ENCODE measurements at regions not wholly inside any gene's neighbourhood (a gene's known extent, or its start where the extent isn't known, plus 50 kb on each side); places are given as distances from the start of the nearest gene placed in this dataset.

DNA sequence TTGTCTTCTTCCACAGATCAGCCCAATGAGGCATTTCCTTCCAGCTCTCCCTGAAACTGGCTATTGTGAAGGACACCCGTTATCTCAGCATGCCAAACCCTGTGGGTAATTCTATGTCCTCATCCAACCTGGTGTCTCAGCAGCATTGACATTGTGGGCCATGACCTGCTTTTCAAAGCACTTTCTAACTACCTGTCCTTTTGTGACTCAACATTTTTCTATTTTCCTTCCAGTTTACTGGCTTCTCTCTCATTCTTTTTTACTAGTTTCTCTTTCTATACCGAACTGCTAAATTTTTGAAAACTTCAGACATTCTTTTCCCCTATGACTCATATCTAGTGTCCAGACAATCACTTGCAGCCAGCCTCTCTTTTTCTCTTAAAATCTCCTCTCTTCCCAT lies 136.4 kb upstream of the HTR2A start:
- H3K27ac ChIP-seq (ENCODE audit: low read depth, low read length): no peak overlapping the region
- no peaks in the 10 kb centered on the region for H3K27me3 ChIP-seq (ENCODE audit: control insufficient read depth in 5 of 5, insufficient read depth in 4 of 5, low read length in 5 of 5)
- H3K9ac ChIP-seq (ENCODE audit: low read length in 5 of 5): no peak overlapping the region
- H3K9me3 ChIP-seq (ENCODE audit: control insufficient read depth in 5 of 5, low read length in 5 of 5): no peaks in the 10 kb centered on the region
- peak overlapping the region in 1 of 5 donors; percentile 26 for H3K4me3 ChIP-seq (ENCODE audit: low read depth in 1 of 5, low read length in 5 of 5)
- H3K4me1 ChIP-seq (ENCODE audit: control insufficient read depth in 5 of 5, insufficient read depth in 5 of 5, low read length in 5 of 5): no peaks in the 10 kb centered on the region
- H3K36me3 ChIP-seq (ENCODE audit: control insufficient read depth in 5 of 5, insufficient read depth in 5 of 5, low read length in 5 of 5): no peaks in the 10 kb centered on the region

DNA sequence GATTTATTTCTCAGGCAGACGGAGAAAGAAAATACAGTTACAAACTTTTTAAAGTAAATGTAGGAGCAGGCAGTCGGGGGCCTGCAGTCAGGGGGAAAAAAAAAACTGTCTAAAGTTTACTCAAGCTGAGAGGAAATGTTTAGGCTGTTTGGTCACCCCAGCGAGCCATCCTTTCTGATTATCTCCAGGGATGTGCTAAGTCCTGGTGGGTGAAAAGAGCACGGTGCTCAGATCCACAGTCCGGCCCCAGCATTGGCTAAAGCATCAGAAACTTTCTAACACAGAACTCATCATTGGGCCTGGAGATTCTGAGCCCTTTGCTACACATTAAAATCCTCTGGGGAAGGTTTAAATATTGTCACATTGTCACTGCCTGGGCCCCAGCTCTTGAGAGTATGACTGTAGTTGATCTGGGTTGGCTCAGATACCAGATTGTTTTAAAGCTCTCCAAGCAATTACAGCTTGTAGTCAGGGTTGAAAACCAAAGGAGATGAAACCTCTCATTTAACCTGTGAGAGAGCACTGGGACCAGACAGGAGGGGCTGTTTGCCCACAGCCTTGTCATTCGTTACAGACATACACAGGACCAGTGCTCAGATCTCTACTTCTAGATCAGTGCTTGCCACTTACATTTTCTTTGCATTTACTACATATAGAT lies 131.1 kb upstream of the HTR2A start:
- Histone ChIP-seq H3K4me1 (ENCODE audit: control insufficient read depth in 5 of 5, insufficient read depth in 5 of 5, low read length in 5 of 5) (no peaks in the 10 kb centered on the region), H3K4me3 (ENCODE audit: low read depth in 1 of 5, low read length in 5 of 5) (no peak overlapping the region), H3K9me3 (ENCODE audit: control insufficient read depth in 5 of 5, low read length in 5 of 5) (no peaks in the 10 kb centered on the region), H3K36me3 (ENCODE audit: control insufficient read depth in 5 of 5, insufficient read depth in 5 of 5, low read length in 5 of 5) (no peaks in the 10 kb centered on the region), H3K27me3 (ENCODE audit: control insufficient read depth in 5 of 5, insufficient read depth in 4 of 5, low read length in 5 of 5) (no peaks in the 10 kb centered on the region), H3K27ac (ENCODE audit: low read depth, low read length) (no peak overlapping the region), H3K9ac (ENCODE audit: low read length in 5 of 5) (no peak overlapping the region)

DNA sequence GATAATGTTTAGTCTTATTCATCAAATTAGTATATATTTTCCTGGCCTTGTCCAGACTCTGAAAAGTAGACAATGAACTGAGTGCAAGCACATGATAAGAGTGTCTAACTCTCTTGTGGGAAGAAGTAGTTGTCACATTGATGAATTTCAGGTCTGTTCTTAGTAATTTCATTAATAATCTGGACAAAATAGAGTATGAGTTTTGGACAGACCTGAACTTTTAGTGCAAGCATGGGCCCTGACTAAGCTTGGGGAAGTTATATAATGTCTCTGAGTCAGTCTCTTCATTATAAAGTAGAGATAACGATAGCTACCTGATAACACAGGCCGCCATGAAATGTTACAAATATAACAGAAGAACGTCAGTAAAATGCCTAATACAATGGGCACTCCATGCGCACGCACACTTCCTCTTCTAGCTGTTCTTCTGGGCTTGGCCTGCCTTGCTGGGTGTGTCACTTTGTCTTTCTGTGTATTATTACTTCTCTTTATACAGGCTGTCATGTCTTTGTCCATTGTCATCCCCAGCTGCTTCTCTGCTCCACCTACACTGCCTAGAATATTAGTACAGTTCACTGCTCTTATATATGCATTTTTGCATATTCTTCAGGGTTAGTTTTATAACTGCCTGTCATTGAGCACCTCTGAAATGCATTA lies 129.1 kb upstream of the HTR2A start:
- H3K9me3 ChIP-seq (ENCODE audit: control insufficient read depth in 5 of 5, low read length in 5 of 5): peaks cover 0 to 2% (median 0%) of the 10 kb centered on the region in 5 donors
- no peak overlapping the region for H3K4me3 ChIP-seq (ENCODE audit: low read depth in 1 of 5, low read length in 5 of 5)
- no peak overlapping the region for H3K9ac ChIP-seq (ENCODE audit: low read length in 5 of 5)
- no peaks in the 10 kb centered on the region for H3K36me3 ChIP-seq (ENCODE audit: control insufficient read depth in 5 of 5, insufficient read depth in 5 of 5, low read length in 5 of 5)
- no peaks in the 10 kb centered on the region for H3K4me1 ChIP-seq (ENCODE audit: control insufficient read depth in 5 of 5, insufficient read depth in 5 of 5, low read length in 5 of 5)
- no peaks in the 10 kb centered on the region for H3K27me3 ChIP-seq (ENCODE audit: control insufficient read depth in 5 of 5, insufficient read depth in 4 of 5, low read length in 5 of 5)
- no peak overlapping the region for H3K27ac ChIP-seq (ENCODE audit: low read depth, low read length)

DNA sequence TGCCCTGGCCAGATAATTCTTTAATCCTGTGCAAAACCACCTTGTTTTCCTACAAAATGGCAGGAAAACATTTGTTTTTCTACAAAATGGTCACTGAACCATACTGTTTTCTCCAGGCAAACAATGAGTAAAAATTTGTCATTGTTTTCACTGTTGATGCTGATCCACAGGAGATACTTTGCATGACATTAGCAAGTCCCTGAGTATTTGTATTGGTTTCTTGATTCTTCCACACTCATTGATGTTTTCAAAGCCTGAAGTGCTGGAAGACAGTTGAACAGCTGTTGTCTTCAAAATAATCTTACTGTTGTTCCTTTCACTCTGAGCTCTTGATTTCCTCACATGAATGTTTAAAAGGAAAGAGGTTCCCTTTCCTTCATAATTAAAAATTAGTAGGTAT lies 123.1 kb upstream of the HTR2A start:
- H3K4me1 ChIP-seq (ENCODE audit: control insufficient read depth in 5 of 5, insufficient read depth in 5 of 5, low read length in 5 of 5): no peaks in the 10 kb centered on the region
- H3K36me3 ChIP-seq (ENCODE audit: control insufficient read depth in 5 of 5, insufficient read depth in 5 of 5, low read length in 5 of 5): no peaks in the 10 kb centered on the region
- H3K27ac ChIP-seq (ENCODE audit: low read depth, low read length): no peak overlapping the region
- H3K4me3 ChIP-seq (ENCODE audit: low read depth in 1 of 5, low read length in 5 of 5): no peak overlapping the region
- H3K27me3 ChIP-seq (ENCODE audit: control insufficient read depth in 5 of 5, insufficient read depth in 4 of 5, low read length in 5 of 5): no peaks in the 10 kb centered on the region
- H3K9me3 ChIP-seq (ENCODE audit: control insufficient read depth in 5 of 5, low read length in 5 of 5): peaks cover 0 to 6% (median 0%) of the 10 kb centered on the region in 5 donors
- H3K9ac ChIP-seq (ENCODE audit: low read length in 5 of 5): no peak overlapping the region

DNA sequence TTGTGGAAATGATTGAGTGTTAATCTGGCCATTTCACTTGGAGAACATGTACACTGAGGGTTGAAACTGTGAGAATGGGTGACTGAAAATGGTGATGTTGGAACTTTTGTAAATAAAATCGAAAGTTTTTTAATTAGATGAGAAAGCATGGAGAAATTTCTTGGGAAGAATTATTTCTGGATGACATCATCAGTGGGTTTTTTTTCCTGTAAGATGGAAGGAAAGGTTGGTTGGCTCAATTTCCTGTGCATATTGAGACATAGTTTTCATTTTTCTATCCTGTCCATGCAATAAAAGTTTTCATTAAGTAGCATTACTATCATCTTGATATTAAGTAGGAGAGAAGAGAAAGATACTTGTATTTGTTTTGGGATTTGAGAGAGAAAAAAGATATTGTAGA lies 120.6 kb upstream of the HTR2A start:
- Histone ChIP-seq H3K27me3 (ENCODE audit: control insufficient read depth in 5 of 5, insufficient read depth in 4 of 5, low read length in 5 of 5) (no peaks in the 10 kb centered on the region), H3K4me1 (ENCODE audit: control insufficient read depth in 5 of 5, insufficient read depth in 5 of 5, low read length in 5 of 5) (no peaks in the 10 kb centered on the region), H3K36me3 (ENCODE audit: control insufficient read depth in 5 of 5, insufficient read depth in 5 of 5, low read length in 5 of 5) (no peaks in the 10 kb centered on the region), H3K4me3 (ENCODE audit: low read depth in 1 of 5, low read length in 5 of 5) (no peak overlapping the region), H3K27ac (ENCODE audit: low read depth, low read length) (no peak overlapping the region), H3K9ac (ENCODE audit: low read length in 5 of 5) (no peak overlapping the region), H3K9me3 (ENCODE audit: control insufficient read depth in 5 of 5, low read length in 5 of 5) (peaks cover 0 to 6% (median 0%) of the 10 kb centered on the region in 5 donors)

DNA sequence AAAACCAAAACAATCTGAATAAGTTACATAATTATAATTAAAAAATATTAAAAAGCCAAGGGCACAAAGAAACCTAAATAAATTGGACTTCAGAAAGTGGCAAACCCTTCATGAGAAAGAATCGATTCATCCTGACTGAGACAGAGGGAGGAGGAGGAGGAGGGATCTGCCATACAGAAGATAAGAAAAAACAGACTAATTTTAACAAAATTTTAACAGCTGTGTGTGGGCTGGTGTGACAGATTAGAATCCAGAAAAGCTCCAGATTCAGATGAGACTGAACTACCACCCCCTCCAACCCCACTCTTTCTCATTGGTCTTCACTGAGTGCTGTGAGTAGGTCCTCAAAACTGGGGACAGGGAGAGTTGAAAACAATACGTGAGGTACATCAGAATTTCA lies 111.5 kb upstream of the HTR2A start:
- H3K36me3 ChIP-seq (ENCODE audit: control insufficient read depth in 5 of 5, insufficient read depth in 5 of 5, low read length in 5 of 5): no peaks in the 10 kb centered on the region
- no peak overlapping the region for H3K9ac ChIP-seq (ENCODE audit: low read length in 5 of 5)
- H3K27ac ChIP-seq (ENCODE audit: low read depth, low read length): no peak overlapping the region

DNA sequence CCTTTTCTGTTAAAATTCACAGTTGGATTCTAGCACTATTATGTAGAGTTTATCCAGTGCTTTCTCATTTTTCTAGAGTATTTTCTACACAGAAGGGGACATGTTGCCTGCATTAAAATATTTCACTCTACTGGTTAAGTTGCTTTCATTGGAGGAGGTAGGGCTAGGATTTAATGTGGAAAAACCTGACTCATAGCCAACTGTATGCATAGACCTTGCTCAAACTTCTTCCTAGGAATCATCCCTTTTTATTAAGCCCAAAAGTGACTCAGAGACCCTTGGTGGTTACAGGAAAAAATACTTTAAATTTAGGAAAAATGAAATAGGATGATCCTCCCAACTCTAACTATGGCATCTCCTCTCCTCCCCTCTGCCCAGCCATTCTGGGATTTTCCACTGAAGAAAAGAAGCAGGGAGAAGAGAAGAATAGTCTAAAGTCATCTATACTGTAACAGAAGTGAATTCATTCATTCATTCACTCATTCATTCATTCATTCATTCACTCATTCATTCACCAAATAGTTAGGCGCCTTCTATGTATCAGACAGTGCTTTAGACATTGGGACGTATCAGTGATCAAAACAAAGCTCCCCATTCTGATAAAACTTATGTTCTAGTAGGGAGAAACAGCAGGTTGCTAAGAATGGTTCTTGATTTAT lies 109.0 kb upstream of the HTR2A start:
- Histone ChIP-seq H3K27me3 (ENCODE audit: control insufficient read depth in 5 of 5, insufficient read depth in 4 of 5, low read length in 5 of 5) (no peaks in the 10 kb centered on the region), H3K4me3 (ENCODE audit: low read depth in 1 of 5, low read length in 5 of 5) (no peak overlapping the region), H3K4me1 (ENCODE audit: control insufficient read depth in 5 of 5, insufficient read depth in 5 of 5, low read length in 5 of 5) (no peaks in the 10 kb centered on the region), H3K27ac (ENCODE audit: low read depth, low read length) (no peak overlapping the region), H3K36me3 (ENCODE audit: control insufficient read depth in 5 of 5, insufficient read depth in 5 of 5, low read length in 5 of 5) (no peaks in the 10 kb centered on the region), H3K9me3 (ENCODE audit: control insufficient read depth in 5 of 5, low read length in 5 of 5) (no peaks in the 10 kb centered on the region), H3K9ac (ENCODE audit: low read length in 5 of 5) (no peak overlapping the region)

More for the DNA sequence above, 111.5 kb upstream of the HTR2A start:
- Histone ChIP-seq H3K27me3 (ENCODE audit: control insufficient read depth in 5 of 5, insufficient read depth in 4 of 5, low read length in 5 of 5) (no peaks in the 10 kb centered on the region), H3K9me3 (ENCODE audit: control insufficient read depth in 5 of 5, low read length in 5 of 5) (no peaks in the 10 kb centered on the region), H3K4me1 (ENCODE audit: control insufficient read depth in 5 of 5, insufficient read depth in 5 of 5, low read length in 5 of 5) (no peaks in the 10 kb centered on the region), H3K4me3 (ENCODE audit: low read depth in 1 of 5, low read length in 5 of 5) (no peak overlapping the region)

DNA sequence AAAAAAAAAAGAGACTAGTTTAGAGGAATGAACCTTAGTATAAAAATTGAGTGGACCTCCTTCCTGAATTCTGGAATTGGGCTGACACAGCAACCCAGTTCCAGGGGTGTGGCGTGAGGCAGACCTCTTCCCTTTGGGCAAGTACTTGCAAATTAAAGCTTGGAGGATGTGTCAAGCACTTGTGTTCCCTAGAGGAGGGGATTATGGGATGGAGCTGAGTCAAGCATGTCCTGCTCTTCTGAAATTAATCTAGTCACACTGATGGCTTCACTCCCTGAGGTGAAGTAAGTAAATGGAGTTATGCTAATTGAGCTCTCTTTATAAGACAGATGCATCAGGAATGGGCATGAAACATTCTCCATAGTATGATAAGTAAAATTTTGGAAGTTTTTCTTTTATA lies 107.7 kb upstream of the HTR2A start:
- H3K4me1 ChIP-seq (ENCODE audit: control insufficient read depth in 5 of 5, insufficient read depth in 5 of 5, low read length in 5 of 5): no peaks in the 10 kb centered on the region
- H3K9me3 ChIP-seq (ENCODE audit: control insufficient read depth in 5 of 5, low read length in 5 of 5): no peaks in the 10 kb centered on the region
- no peak overlapping the region for H3K9ac ChIP-seq (ENCODE audit: low read length in 5 of 5)
- no peaks in the 10 kb centered on the region for H3K27me3 ChIP-seq (ENCODE audit: control insufficient read depth in 5 of 5, insufficient read depth in 4 of 5, low read length in 5 of 5)
- H3K27ac ChIP-seq (ENCODE audit: low read depth, low read length): no peak overlapping the region
- H3K4me3 ChIP-seq (ENCODE audit: low read depth in 1 of 5, low read length in 5 of 5): no peak overlapping the region
- H3K36me3 ChIP-seq (ENCODE audit: control insufficient read depth in 5 of 5, insufficient read depth in 5 of 5, low read length in 5 of 5): no peaks in the 10 kb centered on the region

DNA sequence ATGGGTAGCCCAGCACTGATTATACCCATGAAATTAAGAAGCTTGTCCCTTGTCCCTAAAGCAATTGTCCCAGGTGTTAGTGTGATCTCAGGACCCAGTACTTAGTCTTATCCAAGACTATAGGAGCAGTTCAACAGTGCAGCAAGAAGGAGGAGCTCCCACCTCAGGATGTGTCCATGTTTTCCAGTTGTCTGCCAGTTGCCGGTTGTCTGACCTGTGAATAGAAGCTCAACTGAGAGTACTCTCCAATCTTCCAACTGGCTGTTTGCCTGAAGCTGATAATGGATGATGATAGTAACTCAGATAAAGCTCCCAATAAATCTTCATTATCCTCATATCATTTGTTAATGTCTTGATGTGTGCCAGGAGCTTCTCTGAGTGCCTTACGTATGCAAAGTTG lies 107.2 kb upstream of the HTR2A start:
- Histone ChIP-seq H3K9ac (ENCODE audit: low read length in 5 of 5) (no peak overlapping the region), H3K4me1 (ENCODE audit: control insufficient read depth in 5 of 5, insufficient read depth in 5 of 5, low read length in 5 of 5) (no peaks in the 10 kb centered on the region), H3K36me3 (ENCODE audit: control insufficient read depth in 5 of 5, insufficient read depth in 5 of 5, low read length in 5 of 5) (no peaks in the 10 kb centered on the region), H3K27ac (ENCODE audit: low read depth, low read length) (no peak overlapping the region), H3K4me3 (ENCODE audit: low read depth in 1 of 5, low read length in 5 of 5) (no peak overlapping the region), H3K27me3 (ENCODE audit: control insufficient read depth in 5 of 5, insufficient read depth in 4 of 5, low read length in 5 of 5) (no peaks in the 10 kb centered on the region), H3K9me3 (ENCODE audit: control insufficient read depth in 5 of 5, low read length in 5 of 5) (no peaks in the 10 kb centered on the region)

DNA sequence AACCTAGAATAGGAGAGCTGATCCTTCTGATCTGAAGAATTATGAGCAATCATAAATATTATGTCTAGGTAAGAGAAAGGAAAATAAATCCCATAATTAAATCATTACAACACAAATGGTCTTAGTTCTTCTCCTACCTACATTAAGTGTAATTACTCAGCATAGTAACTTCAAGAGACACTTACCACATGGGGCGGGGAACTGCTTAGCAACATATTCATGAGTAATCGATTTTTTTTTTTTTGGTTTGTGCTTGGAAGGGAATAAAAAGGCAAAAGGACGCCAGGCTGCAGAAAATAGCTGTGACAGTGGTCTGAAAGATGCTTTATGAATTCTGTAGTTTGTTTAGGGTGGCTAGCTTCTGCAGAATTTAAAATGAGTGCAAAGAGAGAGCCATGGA lies 103.3 kb upstream of the HTR2A start:
- no peaks in the 10 kb centered on the region for H3K36me3 ChIP-seq (ENCODE audit: control insufficient read depth in 5 of 5, insufficient read depth in 5 of 5, low read length in 5 of 5)
- H3K9me3 ChIP-seq (ENCODE audit: control insufficient read depth in 5 of 5, low read length in 5 of 5): no peaks in the 10 kb centered on the region
- H3K4me1 ChIP-seq (ENCODE audit: control insufficient read depth in 5 of 5, insufficient read depth in 5 of 5, low read length in 5 of 5): no peaks in the 10 kb centered on the region
- no peaks in the 10 kb centered on the region for H3K27me3 ChIP-seq (ENCODE audit: control insufficient read depth in 5 of 5, insufficient read depth in 4 of 5, low read length in 5 of 5)
- no peak overlapping the region for H3K27ac ChIP-seq (ENCODE audit: low read depth, low read length)
- no peak overlapping the region for H3K4me3 ChIP-seq (ENCODE audit: low read depth in 1 of 5, low read length in 5 of 5)
- H3K9ac ChIP-seq (ENCODE audit: low read length in 5 of 5): no peak overlapping the region

Measured in subcutaneous abdominal adipose tissue (tissue), 5 donors.